Neutrophil (primary cell): ENCODE measurements at regions not wholly inside any gene's neighbourhood (a gene's known extent, or its start where the extent isn't known, plus 50 kb on each side); places are given as distances from the start of the nearest gene placed in this dataset.

Experiments used
- H3K27ac ChIP-seq: fragments of 200-600 bp; sonication (generic); 2 replicates; pipeline ENCODE4 v1.5.1; 2016; ENCODE audit warnings: mild to moderate bottlenecking, moderate library complexity
- H3K27me3 ChIP-seq: fragments of 200-600 bp; sonication (generic); 2 replicates; pipeline ENCODE4 v1.6.0; 2016; ENCODE audit warnings: mild to moderate bottlenecking
- H3K36me3 ChIP-seq: fragments of 200-600 bp; sonication (generic); 2 replicates; pipeline ENCODE4 v1.5.1; 2017
- H3K4me1 ChIP-seq, 2 experiments: fragments of 200-600 bp in 1 of 2; sonication (generic) in 1 of 2; 1 replicate in 1 of 2; 2 replicates in 1 of 2; pipeline versions ENCODE4 v1.5.1 to v1.6.1; 2013 to 2016; ENCODE audit warnings: low read depth in 1 of 2, low read length in 1 of 2, mild to moderate bottlenecking in 1 of 2, moderate library complexity in 1 of 2; ENCODE audit not compliant: control insufficient read depth in 1 of 2, insufficient read depth in 1 of 2
- H3K4me3 ChIP-seq, 2 experiments: fragments of 200-600 bp in 1 of 2; sonication (generic) in 1 of 2; 1 replicate in 1 of 2; 2 replicates in 1 of 2; pipeline ENCODE4 v1.5.1; 2013 to 2016; ENCODE audit warnings: low read depth in 1 of 2, low read length in 1 of 2, mild to moderate bottlenecking in 1 of 2, moderate library complexity in 1 of 2
- H3K9me3 ChIP-seq: fragments of 200-600 bp; sonication (generic); 2 replicates; pipeline ENCODE4 v1.5.1; 2016
- TF ChIP-seq, protein P1 (sequence below): fragments of 200-600 bp; sonication (generic); IDR thresholded peaks from 2 replicates; pipeline ENCODE4 v1.5.1; 2016; ENCODE audit warnings: antibody characterized with exemption

DNA sequence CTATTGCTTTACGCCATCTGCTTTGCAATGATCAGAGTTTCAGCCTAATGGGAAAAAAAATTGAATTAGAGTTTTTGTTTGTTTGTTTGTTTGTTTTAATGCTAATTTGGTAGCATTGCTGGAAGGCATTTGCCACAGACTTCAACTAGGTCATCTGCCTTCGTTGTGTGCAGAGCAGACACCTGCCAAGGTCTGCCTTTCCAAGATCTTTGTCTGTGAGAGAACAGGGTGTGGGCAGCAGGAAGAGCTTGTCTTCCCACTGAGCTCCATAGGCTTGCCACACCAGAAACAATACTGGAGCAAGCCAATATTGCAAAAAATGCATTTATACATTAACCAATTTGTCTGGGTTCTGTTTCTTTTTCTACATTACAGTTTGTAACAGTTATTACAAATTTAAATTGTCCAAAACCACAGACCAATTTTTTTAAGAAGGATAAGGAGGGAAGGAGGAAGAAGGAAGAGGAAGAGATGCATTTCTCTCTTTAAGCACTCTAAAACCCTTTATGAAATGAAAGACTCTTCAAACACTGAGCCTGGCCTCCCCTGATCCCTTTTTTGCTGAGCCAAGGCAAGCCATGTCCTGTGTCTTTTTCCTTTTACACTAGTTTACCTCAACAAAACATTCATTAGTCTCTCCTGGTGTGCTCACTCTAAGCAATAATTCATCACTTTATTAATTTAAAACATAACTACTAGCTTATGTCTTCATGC lies 210.5 kb downstream of the SNX18 start:
- peak overlapping the region; percentile 68 for H3K27ac ChIP-seq
- peaks cover 17 to 24% of the 10 kb centered on the region in 2 experiments for H3K4me1 ChIP-seq
- TF ChIP-seq, protein P1, sequence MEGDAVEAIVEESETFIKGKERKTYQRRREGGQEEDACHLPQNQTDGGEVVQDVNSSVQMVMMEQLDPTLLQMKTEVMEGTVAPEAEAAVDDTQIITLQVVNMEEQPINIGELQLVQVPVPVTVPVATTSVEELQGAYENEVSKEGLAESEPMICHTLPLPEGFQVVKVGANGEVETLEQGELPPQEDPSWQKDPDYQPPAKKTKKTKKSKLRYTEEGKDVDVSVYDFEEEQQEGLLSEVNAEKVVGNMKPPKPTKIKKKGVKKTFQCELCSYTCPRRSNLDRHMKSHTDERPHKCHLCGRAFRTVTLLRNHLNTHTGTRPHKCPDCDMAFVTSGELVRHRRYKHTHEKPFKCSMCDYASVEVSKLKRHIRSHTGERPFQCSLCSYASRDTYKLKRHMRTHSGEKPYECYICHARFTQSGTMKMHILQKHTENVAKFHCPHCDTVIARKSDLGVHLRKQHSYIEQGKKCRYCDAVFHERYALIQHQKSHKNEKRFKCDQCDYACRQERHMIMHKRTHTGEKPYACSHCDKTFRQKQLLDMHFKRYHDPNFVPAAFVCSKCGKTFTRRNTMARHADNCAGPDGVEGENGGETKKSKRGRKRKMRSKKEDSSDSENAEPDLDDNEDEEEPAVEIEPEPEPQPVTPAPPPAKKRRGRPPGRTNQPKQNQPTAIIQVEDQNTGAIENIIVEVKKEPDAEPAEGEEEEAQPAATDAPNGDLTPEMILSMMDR, result no peak
- H3K4me3 ChIP-seq, result no peak overlapping the region
- no peaks in the 10 kb centered on the region for H3K36me3 ChIP-seq
- H3K27me3 ChIP-seq, result no peaks in the 10 kb centered on the region
- H3K9me3 ChIP-seq, result no peaks in the 10 kb centered on the region

DNA sequence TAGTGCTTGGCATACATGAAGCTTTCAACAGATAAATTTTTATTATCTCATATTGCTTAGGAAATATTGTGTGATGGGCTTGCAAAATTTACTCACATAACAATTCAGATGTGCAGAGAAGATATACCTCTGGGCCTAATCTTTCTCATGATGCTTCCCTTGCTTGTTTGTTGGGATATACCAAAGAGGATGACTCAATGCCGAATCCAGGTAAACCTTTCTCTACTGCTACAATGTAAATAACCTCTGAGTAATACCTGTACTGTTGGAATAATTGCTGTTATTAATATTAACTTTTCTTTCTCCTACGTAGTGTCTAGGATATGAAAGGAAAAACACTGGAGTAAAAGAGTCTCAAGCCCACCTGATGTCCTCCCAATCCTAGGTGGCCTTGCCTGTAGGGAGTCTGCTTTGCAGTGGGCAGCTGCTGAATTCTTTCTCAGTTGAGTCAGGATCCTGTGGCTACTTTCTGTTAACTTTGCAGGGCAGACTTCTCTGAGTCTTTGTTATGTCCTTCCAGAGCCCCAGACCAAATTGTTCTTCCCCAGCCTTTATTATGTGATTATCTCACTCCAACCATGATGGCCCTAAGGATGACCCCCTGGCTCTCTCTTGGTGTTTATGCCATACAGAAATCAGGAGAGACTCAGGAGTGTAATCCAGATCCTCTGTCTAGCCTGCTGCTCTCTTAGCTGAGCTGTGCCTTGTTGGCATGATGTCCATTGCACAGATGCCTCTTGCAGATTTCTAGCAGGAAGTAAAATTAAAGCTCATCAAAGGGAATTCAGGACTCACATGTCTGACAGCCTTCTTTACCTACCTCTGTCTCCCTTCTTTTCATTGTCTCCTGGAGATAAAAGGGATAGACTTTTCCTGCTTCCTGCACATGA lies 208.1 kb downstream of the SNX18 start:
- no peak overlapping the region for H3K4me3 ChIP-seq
- H3K36me3 ChIP-seq, result no peaks in the 10 kb centered on the region
- H3K27ac ChIP-seq, result no peak overlapping the region
- TF ChIP-seq, protein P1, result no peak
- H3K4me1 ChIP-seq, result peaks cover 17 to 24% of the 10 kb centered on the region in 2 experiments
- no peaks in the 10 kb centered on the region for H3K27me3 ChIP-seq
- H3K9me3 ChIP-seq, result no peaks in the 10 kb centered on the region

DNA sequence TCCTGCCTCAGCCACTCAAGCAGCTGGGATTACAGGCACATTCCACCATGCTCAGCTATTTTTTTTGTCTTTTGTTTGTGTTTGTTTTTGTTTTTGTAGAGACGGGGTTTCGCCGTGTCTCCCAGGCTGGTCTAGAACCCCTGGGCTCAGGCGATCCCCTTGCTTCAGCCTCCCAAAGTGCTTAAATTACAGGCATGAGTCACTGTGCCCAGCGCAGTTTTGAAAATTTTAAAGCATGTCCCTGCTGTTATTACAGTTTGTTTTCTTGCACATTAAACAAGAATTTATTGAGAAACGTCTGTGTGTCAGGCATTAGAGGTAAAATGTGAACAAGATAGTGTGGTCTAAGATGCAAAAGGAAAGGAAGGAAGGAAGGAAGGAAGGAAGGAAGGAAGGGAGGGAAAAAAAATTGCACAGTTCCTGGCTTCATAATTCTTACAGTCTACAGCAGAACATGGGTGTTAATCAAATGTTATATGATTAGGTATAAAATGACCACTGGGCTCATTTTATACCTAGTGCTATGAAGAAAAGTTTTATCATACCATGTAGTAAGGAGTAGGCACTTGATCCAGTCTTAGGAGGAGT lies 205.4 kb downstream of the SNX18 start:
- TF ChIP-seq, protein P1, result no peak
- Histone ChIP-seq H3K27me3 (no peaks in the 10 kb centered on the region), H3K27ac (no peak overlapping the region), H3K36me3 (no peaks in the 10 kb centered on the region), H3K9me3 (no peaks in the 10 kb centered on the region), H3K4me1 (peaks cover 3 to 4% of the 10 kb centered on the region in 2 experiments), H3K4me3 (no peak overlapping the region)

DNA sequence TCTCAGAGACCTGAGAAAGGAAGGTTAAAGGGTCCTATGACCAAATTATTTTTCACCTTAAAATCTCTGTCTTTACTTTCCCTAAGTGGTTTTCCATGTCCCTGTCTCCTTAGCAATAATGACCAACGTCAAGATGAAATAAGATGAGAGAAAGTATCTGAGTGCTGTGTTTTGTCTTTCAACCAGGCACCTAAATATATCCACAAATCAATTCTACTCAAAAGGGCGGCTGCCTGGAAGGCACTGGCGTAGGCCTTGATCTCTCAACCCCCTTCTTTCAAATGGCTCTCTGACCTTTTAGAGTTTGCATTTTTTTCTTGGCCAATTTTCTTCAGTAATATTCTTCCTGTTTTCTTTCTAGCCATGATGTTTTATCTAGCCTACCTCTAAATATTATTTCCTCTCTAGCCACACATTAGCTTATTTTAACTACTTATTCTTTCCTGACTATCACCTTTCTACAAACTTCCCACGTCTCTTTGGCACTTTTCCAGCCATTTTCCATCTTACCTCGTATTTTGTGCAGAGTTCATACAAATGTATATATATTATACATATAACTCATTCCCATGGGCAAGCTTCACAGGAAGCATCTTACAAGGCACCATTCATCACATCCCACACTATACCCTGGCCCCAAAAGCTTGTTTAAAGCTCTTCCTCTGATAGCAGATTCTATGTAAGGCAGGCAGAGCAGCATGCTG lies 204.5 kb downstream of the SNX18 start:
- no peak overlapping the region for H3K4me3 ChIP-seq
- no peaks in the 10 kb centered on the region for H3K9me3 ChIP-seq
- H3K27ac ChIP-seq, result no peak overlapping the region
- H3K36me3 ChIP-seq, result no peaks in the 10 kb centered on the region
- no peaks in the 10 kb centered on the region for H3K4me1 ChIP-seq
- no peaks in the 10 kb centered on the region for H3K27me3 ChIP-seq
- TF ChIP-seq, protein P1, result no peak

DNA sequence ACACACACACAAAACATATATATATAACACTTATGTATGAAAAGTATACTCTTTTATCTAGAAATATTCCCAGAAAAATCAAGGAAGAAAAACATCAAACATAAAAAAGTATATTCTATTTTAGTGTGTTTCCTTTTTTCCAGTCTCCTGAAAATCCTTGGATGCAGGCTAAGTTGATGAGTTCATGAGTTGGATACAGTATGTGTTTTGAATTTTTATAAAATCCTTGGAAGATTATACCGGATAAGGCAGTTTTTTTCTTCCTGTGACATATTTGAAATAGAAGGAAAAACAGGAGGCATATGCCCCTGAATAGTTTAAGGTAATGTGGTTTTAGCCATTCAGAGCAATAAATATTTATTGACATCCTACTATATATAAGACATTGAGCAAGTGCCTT lies 203.6 kb downstream of the SNX18 start:
- TF ChIP-seq, protein P1, result no peak
- H3K27me3 ChIP-seq, result no peaks in the 10 kb centered on the region
- H3K4me1 ChIP-seq, result no peaks in the 10 kb centered on the region

More for the DNA sequence above, 203.6 kb downstream of the SNX18 start:
- H3K27ac ChIP-seq, result no peak overlapping the region
- no peaks in the 10 kb centered on the region for H3K36me3 ChIP-seq
- no peaks in the 10 kb centered on the region for H3K9me3 ChIP-seq
- no peak overlapping the region for H3K4me3 ChIP-seq
